ENCODE measurements at regions not wholly inside any gene's neighbourhood (a gene's known extent, or its start where the extent isn't known, plus 50 kb on each side); places are given as distances from the start of the nearest gene placed in this dataset.

DNA sequence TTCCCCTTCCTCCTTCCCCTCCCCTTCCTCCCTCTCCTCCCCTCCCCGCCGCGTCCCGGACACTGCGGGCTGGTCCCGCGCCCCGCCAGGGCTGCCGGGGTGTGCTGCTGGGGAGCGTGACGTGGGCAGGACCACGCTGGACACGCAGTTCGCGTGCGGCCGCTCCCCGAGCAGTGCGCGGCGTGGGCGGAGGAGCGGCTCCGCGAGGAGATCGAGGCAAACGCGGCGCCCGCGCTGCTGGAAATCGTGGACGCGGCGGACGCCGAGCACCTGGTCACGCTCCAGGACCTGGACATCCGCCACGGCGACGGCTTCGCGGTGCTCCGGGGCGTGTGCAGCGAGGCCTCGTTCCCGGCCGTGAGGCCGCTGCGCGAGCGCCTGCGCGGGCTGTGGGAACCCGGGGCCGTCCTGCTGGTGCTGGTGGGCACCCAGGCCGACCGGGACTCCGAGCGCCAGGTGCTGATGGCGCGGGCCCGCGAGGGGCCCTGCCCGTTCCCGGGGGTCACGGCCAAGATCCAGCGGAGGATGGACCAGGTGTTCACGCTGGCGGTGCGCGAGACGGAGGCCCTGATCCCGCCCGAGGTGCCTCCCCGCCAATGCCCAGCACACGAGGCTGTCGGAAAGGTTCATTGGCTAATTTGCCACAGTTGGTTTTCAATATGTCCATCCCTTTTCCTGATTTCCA is 84.3 kb downstream of the TNFAIP2 start:
- TF ChIP-seq ZNF629 (tag by site-specific recombination; IDR thresholded peaks at IDR 0.05) (no peak), ZNF830 (tag by site-specific recombination; IDR thresholded peaks at IDR 0.05; ENCODE audit: low read depth) (no peak), ZNF24 (tag by site-specific recombination; IDR thresholded peaks at IDR 0.05) (no peak), ZNF114 (tag by site-specific recombination; IDR thresholded peaks at IDR 0.05) (no peak), ZNF48 (tag by site-specific recombination; IDR thresholded peaks at IDR 0.05) (no peak)
- TF ChIP-seq, protein P1, sequence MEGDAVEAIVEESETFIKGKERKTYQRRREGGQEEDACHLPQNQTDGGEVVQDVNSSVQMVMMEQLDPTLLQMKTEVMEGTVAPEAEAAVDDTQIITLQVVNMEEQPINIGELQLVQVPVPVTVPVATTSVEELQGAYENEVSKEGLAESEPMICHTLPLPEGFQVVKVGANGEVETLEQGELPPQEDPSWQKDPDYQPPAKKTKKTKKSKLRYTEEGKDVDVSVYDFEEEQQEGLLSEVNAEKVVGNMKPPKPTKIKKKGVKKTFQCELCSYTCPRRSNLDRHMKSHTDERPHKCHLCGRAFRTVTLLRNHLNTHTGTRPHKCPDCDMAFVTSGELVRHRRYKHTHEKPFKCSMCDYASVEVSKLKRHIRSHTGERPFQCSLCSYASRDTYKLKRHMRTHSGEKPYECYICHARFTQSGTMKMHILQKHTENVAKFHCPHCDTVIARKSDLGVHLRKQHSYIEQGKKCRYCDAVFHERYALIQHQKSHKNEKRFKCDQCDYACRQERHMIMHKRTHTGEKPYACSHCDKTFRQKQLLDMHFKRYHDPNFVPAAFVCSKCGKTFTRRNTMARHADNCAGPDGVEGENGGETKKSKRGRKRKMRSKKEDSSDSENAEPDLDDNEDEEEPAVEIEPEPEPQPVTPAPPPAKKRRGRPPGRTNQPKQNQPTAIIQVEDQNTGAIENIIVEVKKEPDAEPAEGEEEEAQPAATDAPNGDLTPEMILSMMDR (tag by site-specific recombination; IDR thresholded peaks at IDR 0.05), result no peak
- TF ChIP-seq, protein P2, sequence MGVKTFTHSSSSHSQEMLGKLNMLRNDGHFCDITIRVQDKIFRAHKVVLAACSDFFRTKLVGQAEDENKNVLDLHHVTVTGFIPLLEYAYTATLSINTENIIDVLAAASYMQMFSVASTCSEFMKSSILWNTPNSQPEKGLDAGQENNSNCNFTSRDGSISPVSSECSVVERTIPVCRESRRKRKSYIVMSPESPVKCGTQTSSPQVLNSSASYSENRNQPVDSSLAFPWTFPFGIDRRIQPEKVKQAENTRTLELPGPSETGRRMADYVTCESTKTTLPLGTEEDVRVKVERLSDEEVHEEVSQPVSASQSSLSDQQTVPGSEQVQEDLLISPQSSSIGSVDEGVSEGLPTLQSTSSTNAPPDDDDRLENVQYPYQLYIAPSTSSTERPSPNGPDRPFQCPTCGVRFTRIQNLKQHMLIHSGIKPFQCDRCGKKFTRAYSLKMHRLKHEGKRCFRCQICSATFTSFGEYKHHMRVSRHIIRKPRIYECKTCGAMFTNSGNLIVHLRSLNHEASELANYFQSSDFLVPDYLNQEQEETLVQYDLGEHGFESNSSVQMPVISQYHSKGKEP (tag by site-specific recombination; IDR thresholded peaks at IDR 0.05), result no peak
- TF ChIP-seq, protein P3, sequence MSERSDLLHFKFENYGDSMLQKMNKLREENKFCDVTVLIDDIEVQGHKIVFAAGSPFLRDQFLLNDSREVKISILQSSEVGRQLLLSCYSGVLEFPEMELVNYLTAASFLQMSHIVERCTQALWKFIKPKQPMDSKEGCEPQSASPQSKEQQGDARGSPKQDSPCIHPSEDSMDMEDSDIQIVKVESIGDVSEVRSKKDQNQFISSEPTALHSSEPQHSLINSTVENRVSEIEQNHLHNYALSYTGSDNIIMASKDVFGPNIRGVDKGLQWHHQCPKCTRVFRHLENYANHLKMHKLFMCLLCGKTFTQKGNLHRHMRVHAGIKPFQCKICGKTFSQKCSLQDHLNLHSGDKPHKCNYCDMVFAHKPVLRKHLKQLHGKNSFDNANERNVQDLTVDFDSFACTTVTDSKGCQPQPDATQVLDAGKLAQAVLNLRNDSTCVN (tag by site-specific recombination; optimal IDR thresholded peaks at IDR 0.05), result no peak
- TF ChIP-seq, protein P4, sequence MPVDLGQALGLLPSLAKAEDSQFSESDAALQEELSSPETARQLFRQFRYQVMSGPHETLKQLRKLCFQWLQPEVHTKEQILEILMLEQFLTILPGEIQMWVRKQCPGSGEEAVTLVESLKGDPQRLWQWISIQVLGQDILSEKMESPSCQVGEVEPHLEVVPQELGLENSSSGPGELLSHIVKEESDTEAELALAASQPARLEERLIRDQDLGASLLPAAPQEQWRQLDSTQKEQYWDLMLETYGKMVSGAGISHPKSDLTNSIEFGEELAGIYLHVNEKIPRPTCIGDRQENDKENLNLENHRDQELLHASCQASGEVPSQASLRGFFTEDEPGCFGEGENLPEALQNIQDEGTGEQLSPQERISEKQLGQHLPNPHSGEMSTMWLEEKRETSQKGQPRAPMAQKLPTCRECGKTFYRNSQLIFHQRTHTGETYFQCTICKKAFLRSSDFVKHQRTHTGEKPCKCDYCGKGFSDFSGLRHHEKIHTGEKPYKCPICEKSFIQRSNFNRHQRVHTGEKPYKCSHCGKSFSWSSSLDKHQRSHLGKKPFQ (tag by site-specific recombination; IDR thresholded peaks at IDR 0.05), result no peak

All from HEK293 (cell line).